Breast epithelium (tissue), 3 donors: ENCODE measurements at regions not wholly inside any gene's neighbourhood (a gene's known extent, or its start where the extent isn't known, plus 50 kb on each side); places are given as distances from the start of the nearest gene placed in this dataset.

Source experiments
- CTCF ChIP-seq, 3 donors: fragments of 450-650 bp; IDR thresholded peaks; one replicate each; pipeline ENCODE4 v1.5.1; 2016 to 2017; ENCODE audit warnings: antibody characterized with exemption in 3 of 3, mild to moderate bottlenecking in 3 of 3, moderate library complexity in 3 of 3
- POLR2A ChIP-seq: fragments of 450-650 bp; IDR thresholded peaks from one replicate; pipeline ENCODE4 v1.6.1; 2016; ENCODE audit warnings: antibody characterized with exemption, mild to moderate bottlenecking, moderate library complexity
- POLR2AphosphoS5 ChIP-seq, 3 donors: sonication (generic); formaldehyde crosslinking; IDR thresholded peaks; one replicate each; pipeline ENCODE4 v1.6.1; 2017; ENCODE audit warnings: antibody characterized with exemption in 3 of 3

GRCh38 chr10:10196701-10197100, 821.0 kb upstream of the CELF2 start:
- TF ChIP-seq POLR2AphosphoS5 (IDR thresholded peaks at IDR 0.05), result no peak
- no peak for TF ChIP-seq POLR2A
- TF ChIP-seq CTCF (IDR thresholded peaks at IDR 0.05), result no peak
